ENCODE measurements at regions not wholly inside any gene's neighbourhood (a gene's known extent, or its start where the extent isn't known, plus 50 kb on each side); places are given as distances from the start of the nearest gene placed in this dataset.

DNA sequence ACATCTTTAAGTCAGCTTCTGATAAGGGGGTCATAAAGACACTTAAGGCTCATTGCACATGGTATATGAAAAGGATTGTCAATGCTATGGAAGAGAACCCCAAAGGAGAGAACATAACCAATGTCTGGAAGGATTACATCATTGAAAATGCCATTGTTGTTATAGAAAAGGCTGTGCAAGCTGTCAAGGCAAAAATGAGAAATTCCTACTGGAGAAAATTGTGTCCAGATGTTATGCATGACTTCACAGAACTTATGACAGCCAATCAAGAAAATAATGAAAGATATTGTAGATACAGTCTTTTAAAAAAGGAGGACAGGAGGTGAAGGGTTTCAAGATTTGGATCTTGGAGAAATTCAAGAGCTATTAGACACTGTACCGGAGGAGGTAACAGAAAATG, 96.3 kb upstream of the MBNL1 start:
- TF ChIP-seq POLR2A (IDR thresholded peaks at IDR 0.05; ENCODE audit: low read depth, low read length) = no peak
- no peak for TF ChIP-seq POLR2AphosphoS5 (IDR thresholded peaks at IDR 0.05; ENCODE audit: low read depth, low read length)
- TF ChIP-seq TAF1 (IDR thresholded peaks at IDR 0.05; ENCODE audit: borderline replicate concordance, low read depth, low read length) = no peak
